ENCODE measurements at regions not wholly inside any gene's neighbourhood (a gene's known extent, or its start where the extent isn't known, plus 50 kb on each side); places are given as distances from the start of the nearest gene placed in this dataset.
"Not testable (repeated sequence)": the region's sequence is repeated elsewhere in the genome, so short reads cannot be mapped to it uniquely, and the experiment has no call there.

DNA sequence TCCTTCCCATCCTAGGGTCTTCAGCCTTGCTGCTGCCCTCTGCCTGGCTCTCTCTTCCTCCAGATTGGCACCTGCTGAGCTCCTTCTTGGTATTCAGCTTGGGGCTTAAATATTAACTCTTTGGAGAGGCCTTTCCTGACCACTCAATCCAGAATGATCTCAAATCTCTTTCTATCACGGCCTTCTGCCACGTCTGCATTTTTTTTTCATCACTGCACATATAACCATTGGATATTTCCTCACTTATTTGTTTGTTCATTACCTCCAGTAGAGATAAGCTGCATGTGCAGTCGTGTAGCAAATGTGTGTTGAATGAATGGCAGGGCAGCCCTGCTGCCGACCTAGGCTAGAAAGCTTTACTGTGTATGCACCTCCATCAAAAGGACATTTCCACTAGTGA, 51.6 kb upstream of the MPP7 start:
- DNase-seq = no peak

DNA sequence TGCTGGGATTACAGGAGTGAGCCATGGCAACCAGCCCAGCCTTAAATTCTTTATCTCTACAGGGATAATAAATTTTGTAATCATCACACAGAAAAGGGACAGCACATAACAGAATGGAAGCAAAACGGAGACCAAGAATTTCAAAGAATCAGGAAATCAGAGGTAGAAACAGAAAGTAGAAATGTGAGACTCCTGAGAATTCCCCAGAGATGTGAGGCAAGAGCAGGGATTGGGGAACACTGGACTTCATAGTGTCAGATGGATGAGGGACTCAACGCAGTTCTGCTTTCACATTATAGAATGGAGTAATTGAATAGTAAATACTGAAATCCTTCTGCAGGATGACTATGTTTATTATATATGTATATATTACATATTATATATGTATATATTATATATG, 52.5 kb upstream of the MPP7 start:
- no peak for DNase-seq

DNA sequence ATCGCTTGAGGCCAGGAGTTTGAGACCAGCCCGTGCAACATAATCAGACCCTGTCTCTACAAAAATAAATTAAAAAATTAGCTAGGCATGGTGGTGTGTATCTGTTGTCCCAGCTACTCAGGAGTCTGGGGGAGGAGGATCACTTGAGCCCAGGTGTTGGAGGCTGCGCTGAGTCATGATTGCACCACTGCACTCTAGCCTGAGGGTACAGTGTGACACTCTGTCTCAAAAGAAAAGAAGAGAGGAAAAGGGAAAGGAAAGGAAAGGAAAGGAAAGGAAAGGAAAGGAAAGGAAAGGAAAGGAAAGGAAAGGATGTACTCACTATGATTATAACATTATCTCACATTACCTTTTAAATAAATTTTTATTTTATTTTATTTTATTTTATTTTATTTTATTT, 56.5 kb upstream of the MPP7 start:
- no peak for DNase-seq

DNA sequence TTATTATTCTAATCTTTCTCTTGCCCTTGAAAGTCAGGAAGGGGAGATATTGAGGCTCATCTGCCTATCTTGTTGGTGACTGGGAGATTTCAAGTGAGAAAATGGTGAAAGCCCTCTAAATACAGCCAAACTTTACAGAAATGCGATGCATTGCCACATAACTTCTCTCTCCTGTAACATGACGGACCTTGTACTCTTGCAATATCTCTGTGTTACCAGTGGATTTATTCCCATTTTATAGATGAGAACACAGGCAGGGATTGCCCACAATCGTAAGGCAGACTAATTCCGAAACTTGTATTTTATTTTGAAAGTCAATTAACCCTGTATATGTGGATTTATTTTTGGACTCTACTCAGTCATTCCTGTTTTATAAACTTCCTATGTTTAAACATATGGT, 57.3 kb upstream of the MPP7 start:
- DNase-seq = no peak

DNA sequence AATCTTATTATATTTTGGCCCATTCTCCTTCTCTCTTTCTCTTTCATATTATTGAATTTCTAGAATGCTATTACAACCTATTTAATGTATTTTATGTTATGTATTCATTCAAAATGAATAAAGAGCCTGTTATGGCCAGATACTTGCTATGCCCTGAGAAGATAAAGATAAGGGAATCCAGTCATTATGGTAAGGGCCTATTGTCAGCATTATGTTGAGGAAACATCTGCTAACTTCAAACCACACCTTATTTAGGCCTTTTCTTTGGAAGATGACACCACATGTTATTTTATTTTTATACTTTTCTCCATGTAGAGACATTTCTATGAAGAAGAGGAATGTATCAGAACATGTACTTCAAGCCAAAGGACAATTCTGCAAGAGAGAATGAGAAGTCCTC, 60.5 kb upstream of the MPP7 start:
- no peak for DNase-seq

DNA sequence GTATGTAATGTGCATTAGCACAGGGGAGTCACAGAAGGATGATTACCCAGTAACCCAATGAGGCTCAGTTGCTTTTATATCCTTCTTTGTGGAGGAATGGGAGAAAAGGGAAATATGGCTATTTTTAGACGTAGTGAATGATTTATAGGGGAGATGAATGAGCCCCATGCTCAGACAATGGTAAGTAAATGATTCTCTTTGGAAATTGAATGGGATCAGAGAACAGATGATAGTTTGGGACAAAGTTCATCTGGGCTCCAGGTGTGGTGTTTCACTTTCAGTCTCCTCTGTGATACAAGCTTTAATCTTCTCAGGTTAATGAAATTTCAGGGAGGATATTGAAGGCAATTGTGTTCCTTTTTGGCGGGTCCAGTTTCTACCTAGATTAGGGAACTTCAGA, 63.0 kb upstream of the MPP7 start:
- no peak for DNase-seq

DNA sequence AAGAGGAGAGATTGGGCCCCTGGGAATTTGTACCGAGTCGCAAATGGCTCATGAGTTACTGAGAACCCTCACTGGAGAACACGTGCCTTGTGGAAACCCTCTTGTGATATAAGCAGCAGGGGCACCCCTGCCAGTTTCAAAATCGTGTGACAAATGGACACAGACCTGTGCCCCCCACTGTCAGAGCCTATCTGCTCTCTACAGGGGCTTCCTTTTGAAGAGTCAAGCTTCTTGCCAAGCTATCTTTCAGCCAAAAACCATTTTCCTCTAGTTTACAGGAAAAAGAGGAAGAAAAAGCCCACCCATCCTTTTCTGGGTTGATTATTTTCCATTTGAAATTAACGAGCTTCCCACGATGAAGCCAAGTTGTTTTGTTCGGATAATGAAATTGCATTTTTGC, 64.1 kb upstream of the MPP7 start:
- DNase-seq = no peak

DNA sequence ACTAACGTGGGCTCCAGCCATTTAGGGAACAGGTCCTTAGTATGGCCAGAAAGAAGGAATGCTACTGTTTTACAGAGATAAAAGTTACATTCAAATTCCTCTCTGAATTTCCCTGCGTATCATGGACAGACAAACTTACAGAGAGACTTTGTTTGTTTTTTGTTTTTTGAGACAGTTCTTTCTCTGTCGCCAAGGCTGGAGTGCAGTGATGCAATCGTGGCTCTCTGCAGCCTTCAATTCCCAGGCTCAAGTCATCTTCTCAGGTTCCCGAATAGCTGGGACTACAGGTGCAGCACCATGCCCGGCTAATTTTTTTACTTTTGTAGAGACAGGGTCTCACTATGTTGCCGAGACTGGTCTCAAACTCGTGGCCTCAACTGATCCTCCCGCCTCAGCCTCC, 64.5 kb upstream of the MPP7 start:
- no peak for DNase-seq

DNA sequence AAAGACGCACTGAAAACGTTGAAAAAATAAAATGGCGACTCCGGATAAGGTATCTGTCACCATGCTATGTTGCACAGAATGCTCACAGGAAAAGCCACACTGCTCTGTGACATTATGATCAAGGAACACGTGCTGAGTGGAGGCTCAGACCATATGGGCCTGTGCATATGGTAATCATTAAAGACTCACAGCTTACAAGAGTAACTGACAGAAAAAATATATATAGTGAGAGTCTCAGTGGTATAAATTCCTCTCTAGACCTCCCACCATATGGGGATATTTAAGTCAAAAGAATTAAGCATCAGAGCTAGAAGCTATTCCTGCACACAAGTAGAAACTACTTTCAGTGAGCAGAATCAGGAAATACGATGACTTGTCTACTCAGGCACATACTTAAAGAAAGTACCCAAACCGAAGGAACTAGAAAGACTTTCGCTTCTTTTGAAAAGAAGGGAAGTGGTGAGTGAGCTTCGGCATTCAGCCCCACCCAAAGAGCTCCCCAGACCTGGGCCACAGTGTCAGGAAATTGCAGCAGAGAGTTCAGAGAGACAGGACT, 65.1 kb upstream of the MPP7 start:
- peak; percentile 29 for DNase-seq

DNA sequence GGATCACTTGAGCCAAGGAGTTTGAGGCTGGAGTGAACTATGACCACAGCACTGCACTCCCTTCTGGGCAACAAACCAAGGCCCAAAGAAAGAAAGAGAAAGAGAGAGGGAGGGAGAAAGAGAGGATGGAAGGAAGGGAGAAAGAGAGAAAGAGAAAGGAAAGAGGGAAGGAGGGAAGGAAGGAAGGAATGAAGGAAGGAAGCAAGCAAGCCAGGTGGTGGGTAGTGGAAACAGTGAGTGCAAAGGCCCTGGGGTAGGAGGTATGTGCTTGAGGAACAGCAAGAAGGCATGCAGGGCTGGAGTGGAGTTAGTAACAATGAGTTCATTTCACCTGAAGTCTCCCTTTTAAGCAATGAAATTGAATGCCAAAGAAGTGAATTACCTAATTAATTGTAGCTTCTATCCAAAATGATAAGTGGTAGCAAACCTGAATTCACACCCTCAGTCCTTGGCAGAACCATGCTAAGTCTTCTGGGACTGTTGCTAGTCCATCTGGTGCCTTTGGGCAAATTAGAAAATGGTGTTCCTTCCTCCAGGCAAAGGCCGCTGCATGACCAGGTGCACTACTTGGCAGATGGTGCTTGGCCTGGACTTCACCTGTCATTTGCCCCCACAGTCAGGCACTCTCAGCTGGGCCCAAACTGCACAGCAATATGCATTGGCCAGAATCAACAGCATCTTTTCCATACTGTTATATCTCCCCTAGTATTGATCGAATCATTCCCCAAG, 67.4 kb upstream of the MPP7 start:
- no peak for DNase-seq

DNA sequence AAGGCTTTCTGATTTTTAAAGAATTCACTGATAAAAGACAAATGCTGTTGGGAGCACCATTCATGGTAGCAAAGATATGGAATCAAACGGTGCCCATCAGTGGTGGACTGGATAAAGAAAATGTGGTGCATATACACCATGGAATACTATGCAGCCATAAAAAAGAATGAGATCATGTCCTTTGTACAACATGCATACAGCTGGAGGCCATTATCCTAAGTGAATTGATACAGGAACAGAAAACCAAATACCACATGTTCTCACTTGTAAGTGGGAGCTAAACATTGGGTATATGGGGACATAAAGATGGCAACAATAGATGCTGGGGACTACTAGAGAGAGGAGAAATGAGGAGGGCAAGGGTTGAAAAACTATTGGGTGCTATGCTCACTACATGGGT, 68.8 kb upstream of the MPP7 start:
- DNase-seq = not testable (repeated sequence)

DNA sequence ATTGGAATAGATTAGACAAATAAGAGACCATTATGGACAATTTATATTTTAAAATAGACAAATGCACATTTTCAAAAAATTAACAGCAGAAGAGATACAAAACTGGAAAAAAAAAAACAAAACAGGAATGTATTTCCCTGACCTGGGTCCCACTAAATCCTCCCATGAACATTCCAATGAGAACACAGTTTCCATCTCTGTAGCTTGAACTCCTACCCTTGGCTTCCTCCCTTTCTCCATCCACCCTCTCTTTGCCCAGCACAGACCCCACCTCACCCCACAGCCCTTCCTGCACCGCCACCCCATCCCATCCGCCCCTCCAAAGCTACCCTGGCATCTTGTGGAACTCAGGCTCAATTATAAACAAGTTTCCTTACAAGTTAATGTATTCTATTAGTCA, 71.2 kb upstream of the MPP7 start:
- no peak for DNase-seq

DNA sequence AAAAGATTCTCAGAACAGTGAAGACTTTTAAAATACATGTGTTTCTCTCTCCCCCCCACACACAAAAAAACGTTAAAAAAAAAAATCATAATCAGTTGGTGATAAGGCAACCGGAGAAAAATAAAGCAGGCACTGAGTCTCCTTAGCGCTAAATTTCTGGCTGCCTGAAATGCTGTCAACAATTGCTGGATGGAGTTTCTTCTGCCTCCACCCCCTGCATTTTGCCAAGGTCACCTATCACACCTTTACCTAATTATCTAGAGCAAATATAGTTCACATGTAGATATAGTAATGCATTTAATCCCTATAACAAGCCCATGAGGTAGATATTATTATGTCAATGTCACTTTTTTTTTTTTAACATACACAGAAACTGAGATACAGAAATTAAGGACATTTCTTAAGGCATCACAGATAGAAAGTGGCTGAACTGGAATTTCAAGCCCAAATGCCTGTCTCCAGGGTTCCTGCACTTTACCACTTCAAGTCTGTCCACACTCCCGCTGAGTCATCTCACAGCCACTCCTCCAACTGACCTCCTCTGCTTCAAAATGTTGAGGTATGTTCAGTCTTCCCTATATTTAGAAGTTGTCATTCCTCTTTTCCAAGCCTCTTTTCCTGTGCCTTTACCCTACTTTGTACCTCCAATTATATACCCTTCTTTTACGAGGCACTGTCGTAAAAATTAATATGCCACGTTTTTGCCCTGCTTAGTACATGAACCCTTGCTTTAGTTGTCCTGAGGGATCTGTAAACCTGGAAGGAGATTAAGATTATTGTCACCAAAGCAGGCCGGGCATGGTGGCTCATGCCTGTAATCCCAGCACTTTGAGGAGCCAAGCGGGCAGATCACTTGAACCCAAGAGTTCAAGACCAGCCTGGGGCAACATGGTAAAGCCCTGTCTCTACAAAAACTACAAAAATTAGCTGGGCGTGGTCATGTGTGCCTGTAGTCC, 72.8 kb upstream of the MPP7 start:
- no peak for DNase-seq

DNA sequence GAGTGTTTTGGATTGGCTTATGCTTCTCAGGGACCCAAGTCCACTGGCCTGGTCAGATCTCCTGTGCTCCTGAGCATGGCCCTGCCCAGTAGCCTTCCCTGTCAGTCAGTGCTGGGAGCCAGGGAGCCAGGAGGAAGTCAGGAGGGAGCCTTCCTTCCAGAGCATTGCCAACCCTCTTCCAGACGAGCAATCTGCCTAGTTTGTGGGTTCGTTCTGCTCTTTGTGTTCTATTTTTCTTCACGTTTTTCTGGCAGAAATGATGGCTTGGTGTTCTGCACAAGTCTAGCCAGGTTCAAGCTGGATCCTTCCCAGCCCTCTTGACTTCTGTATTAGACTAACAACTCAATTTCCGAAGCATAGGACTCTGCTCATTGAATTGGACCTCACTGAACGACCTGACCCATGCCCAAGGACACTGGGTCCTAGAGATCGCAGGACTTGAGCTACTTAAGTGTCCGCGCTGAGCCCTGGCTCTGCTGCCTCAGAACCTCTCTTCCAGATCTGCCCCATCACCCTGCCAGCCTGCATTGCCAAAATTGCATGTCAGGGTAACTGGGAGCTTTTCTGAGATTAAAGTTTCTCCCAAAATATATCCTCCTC, 76.2 kb upstream of the MPP7 start:
- DNase-seq = no peak

DNA sequence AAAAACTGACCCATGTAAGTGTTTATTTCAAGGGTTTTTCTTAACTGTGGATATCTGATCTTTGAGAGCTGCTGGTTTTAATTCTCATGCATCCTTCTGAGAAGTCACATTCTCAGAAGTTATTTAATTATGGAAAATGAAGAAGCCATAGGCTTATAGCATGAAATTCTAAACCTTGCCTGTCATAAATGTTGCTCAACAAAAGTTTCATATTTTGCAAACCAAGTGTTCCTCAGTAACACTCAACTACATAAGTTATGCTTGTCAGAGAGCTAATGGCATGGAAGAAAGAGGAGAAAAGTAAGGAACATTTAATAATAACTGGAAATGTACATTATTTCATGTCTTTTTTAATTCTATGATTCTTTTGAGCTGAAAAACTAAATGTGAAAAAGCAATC, 78.6 kb upstream of the MPP7 start:
- no peak for DNase-seq

DNA sequence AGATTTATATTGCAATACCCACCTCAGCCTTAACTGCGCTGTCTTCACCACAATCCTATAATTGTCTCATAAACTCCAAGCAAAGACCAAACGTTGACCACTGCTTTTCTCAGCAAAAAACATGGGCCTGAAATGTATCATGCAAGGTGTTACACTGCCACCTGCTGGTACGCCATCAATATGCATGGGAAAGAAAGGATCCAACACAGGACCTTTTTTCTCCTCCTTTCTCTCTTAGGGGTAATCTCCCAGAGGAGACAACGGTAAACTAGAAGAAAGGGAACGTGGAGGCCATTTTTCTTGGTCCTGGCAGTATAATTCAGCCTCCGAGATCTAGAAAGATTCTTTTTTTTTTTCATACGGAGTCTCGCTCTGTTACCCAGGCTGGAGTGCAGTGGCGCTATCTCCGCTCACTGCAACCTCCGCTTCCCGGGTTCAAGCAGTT, 79.1 kb upstream of the MPP7 start:
- peak; percentile 82 for DNase-seq

DNA sequence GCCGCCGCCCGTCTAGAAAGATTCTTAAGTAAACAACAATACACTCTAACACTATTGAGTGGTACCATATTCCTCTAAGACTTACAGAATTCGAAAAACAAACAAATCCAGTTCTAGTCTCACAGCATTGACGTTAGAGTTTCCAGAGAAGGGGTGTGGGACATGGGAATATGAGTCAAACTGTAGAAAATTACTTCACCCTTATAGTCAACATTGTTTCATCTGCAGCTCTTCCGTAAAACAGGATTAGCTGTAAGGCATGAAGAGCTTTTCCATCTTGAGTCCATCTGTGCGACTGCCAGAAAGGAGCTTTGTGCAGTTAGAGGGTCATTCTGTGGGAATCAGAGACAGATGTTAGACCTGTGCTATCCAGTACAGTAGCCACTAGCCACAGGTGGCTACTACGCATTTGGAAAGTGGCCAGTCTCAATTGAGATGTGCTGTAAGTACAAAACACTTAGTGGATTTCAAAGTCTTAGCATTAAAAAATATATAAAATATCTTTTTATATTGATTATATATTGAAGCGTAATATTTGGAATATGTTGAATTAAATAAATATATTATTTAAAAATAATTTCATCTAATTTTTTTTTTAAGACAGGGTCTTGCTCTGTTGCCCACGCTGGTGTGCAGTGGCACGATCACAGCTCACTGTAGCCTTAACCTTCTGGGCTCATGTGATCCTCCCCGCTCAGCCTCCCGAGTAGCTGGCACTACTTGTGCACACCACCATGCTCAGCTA, 79.8 kb upstream of the MPP7 start:
- DNase-seq = no peak

DNA sequence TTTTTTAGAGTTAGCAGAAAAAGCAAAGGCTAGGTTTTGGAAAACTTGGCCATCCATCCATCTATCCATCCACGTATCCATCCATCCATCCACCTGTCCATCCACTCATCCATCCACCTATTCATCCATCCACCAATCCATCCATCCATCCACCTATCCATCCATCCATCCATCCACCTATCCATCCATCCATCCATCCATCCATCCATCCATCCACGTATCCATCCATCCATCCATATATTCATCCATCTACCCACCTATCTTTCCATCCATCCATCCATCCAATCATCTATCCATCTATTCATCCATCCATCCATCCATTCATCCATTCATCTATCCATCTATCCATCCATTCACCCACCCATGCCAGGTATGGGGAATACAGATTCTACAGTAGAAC, 81.7 kb upstream of the MPP7 start:
- DNase-seq = no peak

DNA sequence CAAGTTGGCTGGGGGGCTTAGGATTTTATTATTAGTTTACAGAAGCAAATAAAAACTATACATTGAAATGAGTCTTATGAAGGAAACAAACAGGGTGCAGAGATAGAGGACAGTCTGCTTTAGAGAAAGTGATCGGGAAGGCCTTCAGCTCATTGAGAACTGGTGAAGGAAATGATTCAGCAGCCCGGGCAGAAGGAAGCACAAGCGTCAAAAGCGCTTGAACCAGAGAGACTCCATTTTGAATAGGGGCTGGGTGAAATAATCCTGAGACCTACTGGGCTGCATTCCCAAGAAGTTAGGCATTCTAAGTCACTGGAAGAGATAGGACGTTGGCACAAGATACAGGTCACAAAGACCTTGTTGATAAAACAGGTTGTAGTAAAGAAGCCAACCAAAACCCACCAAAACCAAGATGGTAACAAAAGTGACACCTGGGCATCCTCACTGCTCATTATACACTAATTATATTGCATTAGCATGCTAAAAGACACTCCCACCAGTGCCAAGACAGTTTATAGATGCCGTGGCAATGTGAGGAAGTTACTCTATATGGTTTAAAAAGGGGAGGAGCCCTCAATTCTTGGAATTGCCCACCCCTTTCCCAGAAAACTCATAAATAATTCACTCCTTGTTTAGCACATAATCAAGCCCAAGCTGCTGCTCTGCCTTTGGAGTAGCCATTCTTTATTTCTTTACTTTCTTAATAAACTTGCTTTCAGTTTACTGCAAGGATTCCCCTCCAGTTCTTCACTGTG, 83.1 kb upstream of the MPP7 start:
- no peak for DNase-seq

DNA sequence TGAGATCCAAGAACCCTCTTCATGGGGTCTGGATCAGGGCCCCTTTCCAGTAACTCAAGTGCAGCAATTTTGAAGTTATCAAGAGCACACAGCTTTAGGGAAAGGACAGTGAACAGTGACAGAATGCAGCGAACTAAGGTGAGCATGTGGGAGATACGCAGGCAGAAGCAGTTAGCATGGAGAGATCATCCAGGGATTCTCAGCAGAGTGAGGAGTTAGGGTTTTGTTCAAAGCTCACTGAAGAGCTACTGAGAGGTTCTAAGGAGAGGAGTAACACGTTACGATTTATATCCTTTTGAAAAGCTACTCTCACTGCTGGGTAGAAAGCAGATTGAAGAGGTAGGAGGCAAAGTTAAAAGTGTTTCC, 83.6 kb upstream of the MPP7 start:
- DNase-seq = no peak

DNA sequence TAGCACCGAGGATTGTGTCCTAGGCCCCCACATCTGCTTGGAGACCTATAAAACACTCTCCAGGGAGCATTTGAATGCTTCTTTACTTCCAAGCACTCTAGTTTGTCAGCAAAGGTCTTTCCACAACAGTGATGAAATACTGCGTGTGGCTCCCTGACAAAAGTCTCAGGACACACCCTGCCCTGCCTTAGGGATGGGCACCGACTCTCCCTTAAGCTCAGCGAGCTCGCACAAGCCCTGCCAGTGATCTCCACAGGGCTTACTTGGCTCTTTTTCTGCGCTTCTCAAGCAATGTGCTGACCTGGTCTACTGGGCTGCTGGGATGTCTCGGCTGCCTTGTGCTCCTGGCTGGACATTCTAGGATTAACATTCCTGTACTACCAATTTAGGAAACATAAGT, 84.3 kb upstream of the MPP7 start:
- DNase-seq = no peak

DNA sequence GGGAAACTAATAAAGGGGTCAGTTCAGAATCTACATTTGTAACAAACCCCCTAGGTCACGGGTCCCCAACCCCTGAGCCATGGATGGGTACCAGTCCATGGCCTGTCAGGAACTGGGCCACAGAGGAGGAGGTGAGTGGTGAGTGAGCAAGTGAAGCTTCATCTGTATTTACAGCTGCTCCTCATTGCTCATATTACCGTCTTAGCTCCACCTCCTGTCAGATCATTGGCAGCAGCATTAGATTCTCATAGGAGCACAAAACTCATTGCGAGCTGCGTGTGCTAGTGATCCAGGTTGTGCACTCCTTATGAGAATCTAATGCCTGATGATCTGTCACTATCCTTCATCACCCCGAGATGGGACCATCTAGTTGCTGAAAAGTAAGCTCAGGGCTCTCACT, 88.4 kb upstream of the MPP7 start:
- DNase-seq = no peak

Measured in T-helper 9 cell (primary cell).